ENCODE measurements at regions not wholly inside any gene's neighbourhood (a gene's known extent, or its start where the extent isn't known, plus 50 kb on each side); places are given as distances from the start of the nearest gene placed in this dataset.
"Not testable (repeated sequence)": the region's sequence is repeated elsewhere in the genome, so short reads cannot be mapped to it uniquely, and the experiment has no call there.

- DNase-seq = no peak
Measured at GRCh38 chr18:56000041-56000440, 412.0 kb upstream of the TCF4 start.

GRCh38 chr18:55999641-56000040 is 411.6 kb upstream of the TCF4 start:
- DNase-seq = no peak

- DNase-seq = no peak
Measured at GRCh38 chr18:55998801-55999385, 410.9 kb upstream of the TCF4 start.

- no peak for DNase-seq
Measured at GRCh38 chr18:55998071-55998522, 410.1 kb upstream of the TCF4 start.

GRCh38 chr18:55997151-55997561 is 409.2 kb upstream of the TCF4 start:
- no peak for DNase-seq

GRCh38 chr18:55996717-55997116 is 408.7 kb upstream of the TCF4 start:
- DNase-seq = no peak

- no peak for DNase-seq
Measured at GRCh38 chr18:55990186-55990585, 402.2 kb upstream of the TCF4 start.

- DNase-seq = no peak
Measured at GRCh38 chr18:55988537-55988936, 400.5 kb upstream of the TCF4 start.

GRCh38 chr18:55983433-55983832 is 395.4 kb upstream of the TCF4 start:
- no peak for DNase-seq

GRCh38 chr18:55982992-55983391 is 395.0 kb upstream of the TCF4 start:
- DNase-seq = no peak

- no peak for DNase-seq
Measured at GRCh38 chr18:55981712-55982475, 393.9 kb upstream of the TCF4 start.

GRCh38 chr18:55974521-55974920 is 386.5 kb upstream of the TCF4 start:
- no peak for DNase-seq

- no peak for DNase-seq
Measured at GRCh38 chr18:55968550-55968949, 380.6 kb upstream of the TCF4 start.

- no peak for DNase-seq
Measured at GRCh38 chr18:55967019-55967418, 379.0 kb upstream of the TCF4 start.

- no peak for DNase-seq
Measured at GRCh38 chr18:55964171-55964570, 376.2 kb upstream of the TCF4 start.

GRCh38 chr18:55953326-55953725 is 365.3 kb upstream of the TCF4 start:
- no peak for DNase-seq

- DNase-seq = not testable (repeated sequence)
Measured at GRCh38 chr18:55951738-55952137, 363.7 kb upstream of the TCF4 start.

GRCh38 chr18:55950379-55951166 is 362.6 kb upstream of the TCF4 start:
- DNase-seq = no peak

- DNase-seq = no peak
Measured at GRCh38 chr18:55934821-55935220, 346.8 kb upstream of the TCF4 start.

GRCh38 chr18:55932675-55933074 is 344.7 kb upstream of the TCF4 start:
- DNase-seq = no peak

- DNase-seq = no peak
Measured at GRCh38 chr18:55927831-55928230, 339.8 kb upstream of the TCF4 start.

GRCh38 chr18:55925772-55926171 is 337.8 kb upstream of the TCF4 start:
- DNase-seq = no peak

GRCh38 chr18:55920063-55920462 is 332.1 kb upstream of the TCF4 start:
- no peak for DNase-seq

- DNase-seq = no peak
Measured at GRCh38 chr18:55918444-55918843, 330.5 kb upstream of the TCF4 start.

All from activated CD4-positive, alpha-beta T cell treated with anti-CD3 and anti-CD28 coated beads for 48 hours (primary cell).